Body of pancreas (tissue), 4 donors: ENCODE measurements at regions not wholly inside any gene's neighbourhood (a gene's known extent, or its start where the extent isn't known, plus 50 kb on each side); places are given as distances from the start of the nearest gene placed in this dataset.

ENCODE experiments used
- CTCF ChIP-seq, 7 experiments: fragments of 450-650 bp in 4 of 7; fragments of 200-600 bp in 3 of 7; sonication (generic) in 3 of 7; IDR thresholded peaks; one replicate each; pipeline ENCODE4 v1.5.1; 2016 to 2019; ENCODE audit warnings: antibody characterized with exemption in 7 of 7
- POLR2A ChIP-seq, 3 donors: fragments of 450-650 bp; IDR thresholded peaks; one replicate each; pipeline ENCODE4 v1.6.1; 2016; ENCODE audit warnings: antibody characterized with exemption in 3 of 3, mild to moderate bottlenecking in 2 of 3

DNA sequence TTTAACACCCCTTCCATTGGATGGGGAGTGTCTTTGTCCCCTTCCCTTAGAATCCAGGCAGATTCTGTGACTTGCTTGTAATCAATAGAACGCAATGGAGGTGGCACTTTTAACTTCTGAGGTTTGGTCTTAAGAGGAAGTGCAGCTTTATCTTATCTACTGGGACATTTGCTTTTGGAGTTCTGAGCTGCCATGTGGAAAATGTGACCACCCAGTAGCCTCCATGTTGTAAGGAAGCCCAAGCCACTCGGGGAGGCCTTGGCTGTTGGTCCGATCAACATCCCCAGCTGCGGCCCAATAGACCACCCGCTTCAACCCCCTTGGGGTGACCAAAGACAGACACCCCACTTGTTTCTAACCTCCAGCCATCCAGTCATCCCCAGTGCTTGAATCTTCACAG, 86.3 kb upstream of the FAM171A1 start:
- no peak for TF ChIP-seq POLR2A (IDR thresholded peaks at IDR 0.05)
- TF ChIP-seq CTCF (IDR thresholded peaks at IDR 0.05): no peak
